Cardiac muscle cell (in vitro differentiated cells and primary cell): ENCODE measurements at regions not wholly inside any gene's neighbourhood (a gene's known extent, or its start where the extent isn't known, plus 50 kb on each side); places are given as distances from the start of the nearest gene placed in this dataset.
A peak's percentile ranks its signal among the peaks of the same experiment; 100 is the strongest.
"Not testable (repeated sequence)": the region's sequence is repeated elsewhere in the genome, so short reads cannot be mapped to it uniquely, and the experiment has no call there.

Experiments used
- DNase-seq, 2 donors: peaks; one replicate each; pipeline versions ENCODE4 v3.0.0 to v3.0.0-alpha.2; 2010 to 2017; ENCODE audit warnings: low read depth in 1 of 2, low spot score in 1 of 2
- H3K27ac ChIP-seq: fragments of 200-600 bp; sonication (generic); 2 replicates; pipeline ENCODE4 v1.5.1; 2016
- H3K27me3 ChIP-seq: fragments of 200-600 bp; sonication (generic); 2 replicates; pipeline ENCODE4 v1.6.0; 2016; ENCODE audit warnings: control low read depth
- H3K36me3 ChIP-seq: fragments of 200-600 bp; sonication (generic); 2 replicates; pipeline ENCODE4 v1.5.1; 2016; ENCODE audit warnings: control low read depth
- H3K4me1 ChIP-seq: fragments of 200-600 bp; sonication (generic); 2 replicates; pipeline ENCODE4 v1.8.1; 2017; ENCODE audit warnings: low read depth, mild to moderate bottlenecking, mixed run types
- H3K4me3 ChIP-seq: fragments of 200-600 bp; sonication (generic); 2 replicates; pipeline ENCODE4 v1.5.1; 2016; ENCODE audit warnings: mild to moderate bottlenecking
- H3K9me3 ChIP-seq: fragments of 200-600 bp; sonication (generic); 2 replicates; pipeline ENCODE4 v1.5.1; 2017; ENCODE audit warnings: low read depth, mild to moderate bottlenecking, control low read depth
- CTCF ChIP-seq: IDR thresholded peaks from 2 replicates; pipeline ENCODE4 v1.5.1; 2012; ENCODE audit warnings: low read depth, mild to moderate bottlenecking, low read length

GRCh38 chr2:210768329-210768910 lies 212.0 kb downstream of the CPS1 start:
- H3K36me3 ChIP-seq = no peaks in the 10 kb centered on the region
- DNase-seq = peak in 1 of 2 donors; percentile 16
- no peak for TF ChIP-seq CTCF

GRCh38 chr2:210776756-210777155 lies 220.4 kb downstream of the CPS1 start:
- no peak for TF ChIP-seq CTCF
- H3K4me1 ChIP-seq = no peaks in the 10 kb centered on the region
- no peaks in the 10 kb centered on the region for H3K9me3 ChIP-seq
- no peak overlapping the region for H3K27ac ChIP-seq
- no peak for DNase-seq
- H3K36me3 ChIP-seq = no peaks in the 10 kb centered on the region
- H3K27me3 ChIP-seq = no peaks in the 10 kb centered on the region
- H3K4me3 ChIP-seq = no peak overlapping the region

More at GRCh38 chr2:210768329-210768910, 212.0 kb downstream of the CPS1 start:
- no peak overlapping the region for H3K4me3 ChIP-seq
- no peaks in the 10 kb centered on the region for H3K9me3 ChIP-seq
- H3K4me1 ChIP-seq = no peaks in the 10 kb centered on the region
- H3K27me3 ChIP-seq = no peaks in the 10 kb centered on the region
- H3K27ac ChIP-seq = no peak overlapping the region

GRCh38 chr2:210782222-210782621 lies 225.8 kb downstream of the CPS1 start:
- H3K27ac ChIP-seq = no peak overlapping the region

DNA sequence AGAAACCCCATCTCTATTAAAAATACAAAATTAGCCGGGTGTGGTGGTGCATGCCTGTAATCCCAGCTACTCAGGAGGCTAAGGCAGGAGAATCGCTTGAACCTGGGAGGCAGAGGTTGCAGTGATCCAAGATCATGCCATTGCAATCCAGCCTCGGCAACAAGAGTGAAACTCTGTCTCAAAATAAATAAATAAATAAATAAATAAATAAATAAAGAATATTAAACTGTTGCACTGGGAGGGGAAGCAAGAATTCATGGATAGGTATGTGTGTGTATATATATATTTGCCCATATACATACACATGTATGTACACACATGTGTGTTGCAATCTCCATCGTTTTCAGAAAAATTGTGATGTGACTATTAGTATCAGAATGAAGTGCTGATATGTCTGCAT lies 231.4 kb downstream of the CPS1 start:
- H3K4me3 ChIP-seq, H3K4me1 ChIP-seq: not testable (repeated sequence)

More at GRCh38 chr2:210782222-210782621, 225.8 kb downstream of the CPS1 start:
- no peak for DNase-seq
- no peaks in the 10 kb centered on the region for H3K9me3 ChIP-seq
- peaks cover 3% of the 10 kb centered on the region for H3K4me1 ChIP-seq
- H3K36me3 ChIP-seq = no peaks in the 10 kb centered on the region
- TF ChIP-seq CTCF = no peak
- H3K27me3 ChIP-seq = no peaks in the 10 kb centered on the region
- no peak overlapping the region for H3K4me3 ChIP-seq

DNA sequence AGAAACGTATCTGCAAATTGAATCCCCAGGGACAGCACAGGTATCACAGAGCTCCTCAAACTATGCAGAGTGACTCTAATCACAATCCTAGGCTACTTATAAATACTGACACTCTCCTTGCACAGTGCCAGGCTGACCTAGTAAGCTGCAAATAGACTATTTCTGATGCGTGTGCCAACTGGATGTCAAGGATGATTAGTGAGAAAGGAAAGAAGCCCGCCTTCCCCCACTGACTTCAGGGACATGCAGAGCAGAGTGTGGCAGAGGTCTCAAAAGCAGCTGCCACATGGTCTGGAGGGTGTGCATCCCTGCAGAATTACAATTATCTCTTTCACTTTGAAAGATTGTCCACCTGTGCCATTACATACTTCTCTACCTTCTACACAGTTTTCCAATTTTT lies 235.6 kb downstream of the CPS1 start:
- DNase-seq = peak in 1 of 2 donors; percentile 10
- H3K9me3 ChIP-seq = no peaks in the 10 kb centered on the region
- no peaks in the 10 kb centered on the region for H3K4me1 ChIP-seq
- H3K27ac ChIP-seq = peak overlapping the region; percentile 6
- no peak for TF ChIP-seq CTCF
- H3K4me3 ChIP-seq = no peak overlapping the region
- H3K27me3 ChIP-seq = no peaks in the 10 kb centered on the region
- no peaks in the 10 kb centered on the region for H3K36me3 ChIP-seq

More for the DNA sequence above, 231.4 kb downstream of the CPS1 start:
- not testable (repeated sequence) for H3K27ac ChIP-seq, DNase-seq, H3K36me3 ChIP-seq, H3K9me3 ChIP-seq, H3K27me3 ChIP-seq

GRCh38 chr2:210795506-210795905 lies 239.1 kb downstream of the CPS1 start:
- no peak for TF ChIP-seq CTCF
- Histone ChIP-seq H3K4me3 (no peak overlapping the region), H3K9me3 (no peaks in the 10 kb centered on the region), H3K4me1 (no peaks in the 10 kb centered on the region), H3K27ac (no peak overlapping the region), H3K36me3 (no peaks in the 10 kb centered on the region), H3K27me3 (no peaks in the 10 kb centered on the region)
- DNase-seq = no peak
